Duodenal mucosa (tissue), 2 donors: ENCODE measurements at regions not wholly inside any gene's neighbourhood (a gene's known extent, or its start where the extent isn't known, plus 50 kb on each side); places are given as distances from the start of the nearest gene placed in this dataset.

Experiments used
- H3K27ac ChIP-seq: one replicate; pipeline ENCODE4 v1.7.0; 2013; ENCODE audit warnings: low read depth, low read length
- H3K27me3 ChIP-seq, 2 donors: one replicate each; pipeline ENCODE4 v1.7.0; 2013; ENCODE audit warnings: low read length in 2 of 2, control low read depth in 1 of 2; ENCODE audit not compliant: insufficient read depth in 2 of 2, control insufficient read depth in 1 of 2
- H3K36me3 ChIP-seq, 2 donors: one replicate each; pipeline ENCODE4 v1.7.0; 2013; ENCODE audit warnings: low read length in 2 of 2, control low read depth in 1 of 2; ENCODE audit not compliant: insufficient read depth in 2 of 2, control insufficient read depth in 1 of 2
- H3K4me1 ChIP-seq, 2 donors: one replicate each; pipeline ENCODE4 v1.7.0; 2013; ENCODE audit warnings: low read length in 2 of 2, control low read depth in 1 of 2; ENCODE audit not compliant: insufficient read depth in 2 of 2, control insufficient read depth in 1 of 2
- H3K4me3 ChIP-seq, 2 donors: one replicate each; pipeline ENCODE4 v1.7.0; 2013; ENCODE audit warnings: low read length in 2 of 2, low read depth in 1 of 2
- H3K9ac ChIP-seq, 2 donors: one replicate each; pipeline ENCODE4 v1.7.0; 2013; ENCODE audit warnings: low read length in 2 of 2, low read depth in 1 of 2
- H3K9me3 ChIP-seq, 2 donors: one replicate each; pipeline ENCODE4 v1.7.0; 2013; ENCODE audit warnings: low read length in 2 of 2, control low read depth in 1 of 2; ENCODE audit not compliant: control insufficient read depth in 1 of 2

DNA sequence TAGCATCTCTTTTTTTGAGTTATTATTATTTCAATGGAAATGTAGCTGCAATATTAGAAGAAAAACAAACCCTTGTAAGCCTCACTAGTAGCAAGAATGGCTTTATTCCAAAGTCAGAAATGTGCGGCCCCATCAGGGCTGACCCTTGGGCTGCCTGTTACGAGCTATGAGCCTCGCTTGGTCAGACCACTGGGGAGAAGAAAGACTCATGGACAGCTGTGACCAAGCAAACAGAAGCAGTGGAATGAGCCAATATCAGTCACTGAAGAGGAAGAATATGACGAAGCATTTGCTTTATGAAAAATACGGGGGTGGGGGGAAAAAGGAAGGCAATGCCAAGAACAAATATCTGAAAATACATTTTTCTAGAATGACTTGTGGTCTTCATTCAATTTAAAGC is 504.5 kb downstream of the LMO4 start:
- Histone ChIP-seq H3K36me3 (no peaks in the 10 kb centered on the region), H3K27ac (no peak overlapping the region)

DNA sequence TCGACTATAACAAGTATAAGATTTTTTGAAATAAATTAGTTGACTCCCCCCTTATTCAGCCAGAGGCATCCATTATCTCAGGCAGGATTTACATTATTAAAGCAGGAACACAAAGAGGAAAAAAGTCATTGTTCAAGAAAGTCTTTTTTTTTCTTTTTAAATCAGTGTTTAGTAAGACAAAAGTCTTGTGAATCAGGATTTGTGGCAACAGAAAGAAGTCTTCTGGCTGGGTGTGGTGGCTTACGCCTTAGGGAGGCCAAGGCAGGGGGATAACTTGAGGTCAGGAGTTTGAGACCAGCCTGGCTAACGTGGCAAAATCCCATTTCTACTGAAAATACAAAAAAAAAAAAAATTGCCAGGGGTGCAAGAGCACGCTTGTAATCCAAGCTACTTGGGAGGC is 505.5 kb downstream of the LMO4 start:
- Histone ChIP-seq H3K4me3 (no peak overlapping the region), H3K4me1 (no peaks in the 10 kb centered on the region), H3K9me3 (no peaks in the 10 kb centered on the region), H3K27me3 (no peaks in the 10 kb centered on the region), H3K36me3 (no peaks in the 10 kb centered on the region), H3K27ac (no peak overlapping the region), H3K9ac (no peak overlapping the region)

More for the DNA sequence above, 504.5 kb downstream of the LMO4 start:
- no peaks in the 10 kb centered on the region for H3K9me3 ChIP-seq
- H3K4me3 ChIP-seq: no peak overlapping the region
- H3K27me3 ChIP-seq: no peaks in the 10 kb centered on the region
- H3K9ac ChIP-seq: no peak overlapping the region
- H3K4me1 ChIP-seq: no peaks in the 10 kb centered on the region

DNA sequence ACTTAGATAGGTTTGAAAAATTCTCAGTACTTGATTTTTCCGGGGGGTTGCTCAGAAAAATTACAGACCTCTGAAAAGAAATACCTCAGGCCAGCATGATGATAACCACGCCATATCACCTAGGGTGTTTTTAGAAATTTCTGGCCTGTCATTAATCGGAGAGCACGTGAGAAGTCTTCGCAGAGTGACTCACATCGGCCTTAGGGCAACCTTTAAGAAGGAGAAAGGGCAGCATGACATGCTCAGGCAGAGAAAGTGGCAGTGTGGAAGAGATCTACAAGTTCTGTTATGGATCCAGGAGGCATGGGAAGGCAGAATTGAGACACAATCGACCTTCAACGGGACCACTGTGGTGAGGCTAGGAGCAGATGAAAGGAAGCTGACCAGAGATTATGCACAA is 506.3 kb downstream of the LMO4 start:
- H3K36me3 ChIP-seq: no peaks in the 10 kb centered on the region
- no peaks in the 10 kb centered on the region for H3K4me1 ChIP-seq
- H3K27ac ChIP-seq: no peak overlapping the region
- H3K9ac ChIP-seq: no peak overlapping the region
- no peaks in the 10 kb centered on the region for H3K9me3 ChIP-seq
- no peak overlapping the region for H3K4me3 ChIP-seq
- no peaks in the 10 kb centered on the region for H3K27me3 ChIP-seq

DNA sequence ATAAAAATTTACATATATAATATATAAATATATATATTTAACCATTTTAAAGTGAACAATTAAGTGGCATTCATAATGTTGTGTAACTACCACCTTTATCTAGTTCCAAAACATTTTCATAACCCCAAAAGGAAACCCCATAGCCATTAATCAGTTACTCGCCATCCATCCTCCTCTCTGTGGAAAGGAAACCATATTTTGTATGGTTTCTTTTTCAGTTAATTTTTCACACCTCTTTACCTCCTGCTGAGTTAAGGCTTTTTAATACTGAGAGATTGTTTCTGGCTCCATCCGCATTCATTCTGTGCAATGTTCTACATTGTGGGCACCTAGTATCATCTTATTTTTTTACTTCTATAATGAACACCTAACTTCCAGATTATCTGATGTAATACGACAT is 512.1 kb downstream of the LMO4 start:
- H3K4me1 ChIP-seq: no peaks in the 10 kb centered on the region
- no peak overlapping the region for H3K9ac ChIP-seq
- H3K36me3 ChIP-seq: no peaks in the 10 kb centered on the region
- H3K9me3 ChIP-seq: no peaks in the 10 kb centered on the region
- H3K4me3 ChIP-seq: no peak overlapping the region
- no peaks in the 10 kb centered on the region for H3K27me3 ChIP-seq
- no peak overlapping the region for H3K27ac ChIP-seq

- Histone ChIP-seq H3K36me3 (no peaks in the 10 kb centered on the region), H3K27ac (no peak overlapping the region), H3K9ac (no peak overlapping the region), H3K9me3 (no peaks in the 10 kb centered on the region), H3K27me3 (no peaks in the 10 kb centered on the region), H3K4me3 (no peak overlapping the region), H3K4me1 (no peaks in the 10 kb centered on the region)
Observed at GRCh38 chr1:87841332-87841731, 512.7 kb downstream of the LMO4 start.

DNA sequence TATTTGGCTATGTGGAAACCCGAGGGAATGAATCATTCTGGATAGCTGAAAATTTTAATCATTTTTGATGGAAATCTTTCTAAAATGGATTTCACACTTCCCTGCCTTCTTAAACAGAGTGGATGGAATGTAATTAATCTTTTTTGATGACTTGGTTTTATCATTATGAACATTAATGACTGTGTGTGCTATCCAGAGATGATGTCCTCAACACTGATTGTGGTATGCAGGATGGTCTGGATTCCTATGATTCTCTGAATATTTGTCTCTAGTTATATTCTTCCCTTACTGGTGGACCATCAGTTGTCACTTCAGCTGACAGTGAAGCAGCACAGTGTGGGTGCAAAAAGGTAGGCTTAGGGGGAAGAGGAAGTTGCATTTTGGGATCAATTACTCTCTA is 513.5 kb downstream of the LMO4 start:
- H3K4me3 ChIP-seq: no peak overlapping the region
- no peak overlapping the region for H3K27ac ChIP-seq
- no peaks in the 10 kb centered on the region for H3K27me3 ChIP-seq
- no peaks in the 10 kb centered on the region for H3K9me3 ChIP-seq
- no peaks in the 10 kb centered on the region for H3K36me3 ChIP-seq
- H3K9ac ChIP-seq: no peak overlapping the region
- H3K4me1 ChIP-seq: no peaks in the 10 kb centered on the region

GRCh38 chr1:87844251-87844650 is 515.6 kb downstream of the LMO4 start:
- H3K27me3 ChIP-seq: no peaks in the 10 kb centered on the region
- H3K9ac ChIP-seq: no peak overlapping the region
- no peak overlapping the region for H3K4me3 ChIP-seq
- H3K36me3 ChIP-seq: no peaks in the 10 kb centered on the region
- H3K9me3 ChIP-seq: no peaks in the 10 kb centered on the region
- H3K4me1 ChIP-seq: no peaks in the 10 kb centered on the region
- no peak overlapping the region for H3K27ac ChIP-seq

DNA sequence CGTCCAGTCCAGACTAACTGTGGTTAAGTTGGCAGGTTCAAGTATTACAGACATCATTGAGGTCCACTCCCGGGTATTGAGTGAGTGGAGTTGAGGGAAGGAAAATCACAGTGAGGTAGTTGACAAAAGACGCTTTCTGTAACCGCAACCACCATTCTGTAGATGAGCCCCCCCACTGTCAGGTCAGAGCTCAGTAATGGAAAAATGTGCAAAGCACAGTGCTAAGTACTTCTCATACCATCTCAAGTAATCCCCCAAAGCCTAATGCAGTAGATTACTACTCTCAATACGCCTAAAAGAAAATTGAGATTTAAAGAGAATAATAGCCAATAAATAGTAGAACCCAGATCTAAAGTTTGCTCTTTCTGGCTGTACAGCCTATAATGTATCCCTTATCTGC is 522.8 kb downstream of the LMO4 start:
- H3K4me1 ChIP-seq: no peaks in the 10 kb centered on the region

DNA sequence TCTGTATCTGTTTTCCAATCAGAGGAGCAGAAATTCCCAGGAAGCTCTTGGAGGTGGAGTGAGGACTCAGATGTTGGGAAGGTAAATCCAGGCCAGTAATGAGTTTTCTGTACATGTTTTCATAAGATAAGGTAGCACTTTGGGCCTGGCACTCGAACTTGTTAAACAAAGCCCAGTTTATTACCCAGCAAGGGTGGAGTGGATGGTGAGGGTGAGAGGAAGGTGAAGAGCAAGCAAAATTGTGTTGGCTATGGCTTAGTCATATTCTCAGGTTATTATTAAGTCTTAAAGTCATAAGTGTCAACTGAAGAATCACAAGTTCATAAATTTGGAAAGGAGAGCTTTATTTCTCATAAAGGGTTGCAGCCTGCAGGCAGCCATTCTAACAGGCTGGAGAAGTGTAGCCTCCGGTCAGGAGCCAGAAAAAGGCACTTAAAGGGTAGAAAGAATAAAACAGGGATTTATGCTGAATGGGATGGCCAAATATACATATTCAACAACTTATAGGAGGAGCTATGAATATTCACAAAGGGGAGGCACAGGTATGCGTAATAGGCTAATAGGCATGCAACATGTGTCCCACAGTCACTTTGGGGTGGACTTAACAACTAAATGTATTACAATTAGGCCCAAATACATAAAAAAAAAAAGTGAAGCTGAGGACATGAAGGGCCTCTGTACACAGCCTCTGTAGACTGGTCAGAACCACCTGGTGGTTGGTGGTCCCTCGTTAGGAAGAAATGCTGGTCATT is 523.9 kb downstream of the LMO4 start:
- no peak overlapping the region for H3K4me3 ChIP-seq
- no peak overlapping the region for H3K27ac ChIP-seq
- H3K9me3 ChIP-seq: no peaks in the 10 kb centered on the region
- H3K36me3 ChIP-seq: no peaks in the 10 kb centered on the region
- H3K4me1 ChIP-seq: no peaks in the 10 kb centered on the region
- H3K27me3 ChIP-seq: no peaks in the 10 kb centered on the region
- no peak overlapping the region for H3K9ac ChIP-seq

More for the DNA sequence above, 522.8 kb downstream of the LMO4 start:
- H3K4me3 ChIP-seq: no peak overlapping the region
- no peak overlapping the region for H3K27ac ChIP-seq
- H3K9me3 ChIP-seq: no peaks in the 10 kb centered on the region
- no peaks in the 10 kb centered on the region for H3K36me3 ChIP-seq
- no peaks in the 10 kb centered on the region for H3K27me3 ChIP-seq
- H3K9ac ChIP-seq: no peak overlapping the region

GRCh38 chr1:87853576-87854351 is 525.1 kb downstream of the LMO4 start:
- no peak overlapping the region for H3K27ac ChIP-seq
- no peak overlapping the region for H3K4me3 ChIP-seq
- H3K4me1 ChIP-seq: no peaks in the 10 kb centered on the region
- H3K9me3 ChIP-seq: peaks cover 0 to 5% of the 10 kb centered on the region in 2 donors
- H3K27me3 ChIP-seq: no peaks in the 10 kb centered on the region
- no peak overlapping the region for H3K9ac ChIP-seq
- H3K36me3 ChIP-seq: no peaks in the 10 kb centered on the region
